H9 (cell line): ENCODE measurements at regions not wholly inside any gene's neighbourhood (a gene's known extent, or its start where the extent isn't known, plus 50 kb on each side); places are given as distances from the start of the nearest gene placed in this dataset.

Source experiments
- DNase-seq: peaks from one replicate; pipeline ENCODE4 v3.0.0-alpha.2; 2017
- H2AFZ ChIP-seq: one replicate; pipeline ENCODE4 v1.6.1; 2013; ENCODE audit warnings: mild to moderate bottlenecking, low read length, control low read depth, moderate library complexity
- H2AK5ac ChIP-seq: 2 replicates; pipeline ENCODE4 v1.6.1; 2013; ENCODE audit warnings: low read length, control low read depth, mixed read lengths; ENCODE audit not compliant: insufficient read length
- H2BK120ac ChIP-seq: one replicate; pipeline ENCODE4 v1.6.1; 2013; ENCODE audit warnings: low read depth, mild to moderate bottlenecking, low read length, control low read depth, inconsistent platforms; ENCODE audit not compliant: poor library complexity, severe bottlenecking
- H2BK12ac ChIP-seq: 2 replicates; pipeline ENCODE4 v1.6.1; 2013; ENCODE audit warnings: low read length, control low read depth, mixed read lengths, low read depth; ENCODE audit not compliant: insufficient read length
- H2BK15ac ChIP-seq: 2 replicates; pipeline ENCODE4 v1.6.1; 2013; ENCODE audit warnings: low read depth, low read length, control low read depth
- H2BK20ac ChIP-seq: one replicate; pipeline ENCODE4 v1.6.1; 2013; ENCODE audit warnings: low read depth, mild to moderate bottlenecking, low read length, control low read depth, inconsistent platforms; ENCODE audit not compliant: poor library complexity, severe bottlenecking
- H2BK5ac ChIP-seq: 2 replicates; pipeline ENCODE4 v1.6.1; 2013; ENCODE audit warnings: low read length, control low read depth, mixed read lengths; ENCODE audit not compliant: insufficient read length
- H3K14ac ChIP-seq: 2 replicates; pipeline ENCODE4 v1.6.1; 2013; ENCODE audit warnings: low read length, control low read depth; ENCODE audit not compliant: insufficient read depth
- H3K18ac ChIP-seq: 2 replicates; pipeline ENCODE4 v1.6.1; 2013; ENCODE audit warnings: low read depth, mild to moderate bottlenecking, mixed read lengths, low read length, control low read depth; ENCODE audit not compliant: insufficient read length
- H3K23ac ChIP-seq: 2 replicates; pipeline ENCODE4 v1.6.1; 2013; ENCODE audit warnings: low read length, control low read depth, mixed read lengths, low read depth; ENCODE audit not compliant: insufficient read length
- H3K23me2 ChIP-seq: 2 replicates; pipeline ENCODE4 v1.6.1; 2013; ENCODE audit warnings: low read depth, mild to moderate bottlenecking, mixed read lengths, low read length, control low read depth; ENCODE audit not compliant: insufficient read length, poor library complexity, severe bottlenecking
- H3K27ac ChIP-seq: 2 replicates; pipeline ENCODE4 v1.5.1; 2013; ENCODE audit warnings: low read length, control low read depth, mixed read lengths, low read depth; ENCODE audit not compliant: insufficient read length
- H3K27me3 ChIP-seq: 2 replicates; pipeline ENCODE4 v1.6.1; 2013; ENCODE audit warnings: low read length, control low read depth, inconsistent platforms; ENCODE audit not compliant: insufficient read depth
- H3K4ac ChIP-seq: 2 replicates; pipeline ENCODE4 v1.6.1; 2013; ENCODE audit warnings: low read depth, mild to moderate bottlenecking, control low read depth, inconsistent platforms, low read length, moderate library complexity
- H3K4me1 ChIP-seq: 2 replicates; pipeline ENCODE4 v1.6.1; 2013; ENCODE audit warnings: low read length, control low read depth, inconsistent platforms; ENCODE audit not compliant: insufficient read depth
- H3K4me2 ChIP-seq: 2 replicates; pipeline ENCODE4 v1.6.1; 2013; ENCODE audit warnings: low read length, control low read depth, mixed read lengths; ENCODE audit not compliant: insufficient read length, insufficient read depth
- H3K56ac ChIP-seq: 2 replicates; pipeline ENCODE4 v1.6.1; 2013; ENCODE audit warnings: low read depth, mild to moderate bottlenecking, mixed read lengths, low read length, control low read depth; ENCODE audit not compliant: insufficient read length
- H3K79me1 ChIP-seq: 2 replicates; pipeline ENCODE4 v1.6.1; 2013; ENCODE audit warnings: low read depth, mild to moderate bottlenecking, moderate library complexity, low read length, control low read depth, inconsistent platforms; ENCODE audit not compliant: insufficient read depth, poor library complexity, severe bottlenecking
- H3K79me2 ChIP-seq: 2 replicates; pipeline ENCODE4 v1.6.1; 2013; ENCODE audit warnings: low read length, control low read depth, inconsistent platforms; ENCODE audit not compliant: insufficient read depth
- H3K9ac ChIP-seq: 2 replicates; pipeline ENCODE4 v1.6.1; 2013; ENCODE audit warnings: low read length, control low read depth, mixed read lengths; ENCODE audit not compliant: insufficient read length; ENCODE audit errors: extremely low read depth
- H3K9me3 ChIP-seq: one replicate; pipeline ENCODE4 v1.6.1; 2013; ENCODE audit warnings: low read depth, low read length, inconsistent platforms; ENCODE audit not compliant: control insufficient read depth
- H3T11ph ChIP-seq: one replicate; pipeline ENCODE4 v1.6.1; 2013; ENCODE audit warnings: mild to moderate bottlenecking, low read length, control low read depth, inconsistent platforms
- H4K20me1 ChIP-seq: one replicate; pipeline ENCODE4 v1.6.1; 2013; ENCODE audit not compliant: control insufficient read depth, insufficient read length, insufficient read depth
- H4K5ac ChIP-seq: 2 replicates; pipeline ENCODE4 v1.6.1; 2013; ENCODE audit warnings: low read depth, mild to moderate bottlenecking, mixed read lengths, low read length, control low read depth; ENCODE audit not compliant: insufficient read length
- H4K8ac ChIP-seq: replicated peaks from 2 replicates; pipeline ENCODE4 v1.6.1; 2013; ENCODE audit warnings: low read length, control low read depth, mixed read lengths, low read depth; ENCODE audit not compliant: insufficient read length
- H4K91ac ChIP-seq: 2 replicates; pipeline ENCODE4 v1.6.1; 2013; ENCODE audit warnings: low read depth, mild to moderate bottlenecking, moderate library complexity, mixed read lengths, low read length, control low read depth; ENCODE audit not compliant: insufficient read length
- H3K27ac Mint-ChIP-seq, 3 experiments: 2 replicates in 2 of 3; 3 replicates in 1 of 3; pipeline ENCODE4 v1.8.0; 2020 to 2021; ENCODE audit warnings: mixed read lengths in 3 of 3, mild to moderate bottlenecking in 1 of 3, moderate library complexity in 1 of 3
- H3K27me3 Mint-ChIP-seq: 2 replicates; pipeline ENCODE4 v1.8.0; 2021; ENCODE audit warnings: low read depth, mild to moderate bottlenecking, moderate library complexity, mixed read lengths
- H3K36me3 Mint-ChIP-seq, 3 experiments: 2 replicates in 2 of 3; 3 replicates in 1 of 3; pipeline ENCODE4 v1.8.0; 2020 to 2021; ENCODE audit warnings: low read depth in 3 of 3, mixed read lengths in 3 of 3; ENCODE audit not compliant: insufficient read depth in 1 of 3
- H3K4me1 Mint-ChIP-seq, 2 experiments: 2 replicates each; pipeline ENCODE4 v1.8.0; 2020; ENCODE audit warnings: mixed read lengths in 2 of 2
- H3K4me3 Mint-ChIP-seq, 2 experiments: 2 replicates in 1 of 2; 3 replicates in 1 of 2; pipeline ENCODE4 v1.8.0; 2020 to 2021; ENCODE audit warnings: mild to moderate bottlenecking in 2 of 2, mixed read lengths in 2 of 2, moderate library complexity in 1 of 2
- H3K9me3 Mint-ChIP-seq, 2 experiments: 2 replicates in 1 of 2; 3 replicates in 1 of 2; pipeline ENCODE4 v1.8.0; 2020; ENCODE audit warnings: mild to moderate bottlenecking in 2 of 2, mixed read lengths in 2 of 2, moderate library complexity in 1 of 2
- CTCF ChIP-seq: fragments of 200-600 bp; sonication (generic); conservative IDR thresholded peaks from 3 replicates; pipeline ENCODE4 v1.8.0; 2021; ENCODE audit warnings: antibody characterized with exemption, mild to moderate bottlenecking
- WGBS: extraction: QIAGEN DNeasy Blood & Tissue Kit; methylation state at CpG from one replicate; pipeline ENCODE4 v1.1.7; 2013; ENCODE audit warnings: missing lambda C conversion rate, low lambda C conversion rate, mixed read lengths; ENCODE audit not compliant: insufficient read length; ENCODE audit errors: extremely low coverage; 5-methylcytosine and 5-hydroxymethylcytosine counted together

- Histone ChIP-seq H3K56ac (no peak overlapping the region), H3K23ac (no peak overlapping the region), H2BK5ac (no peak overlapping the region), H3K23me2 (no peaks in the 10 kb centered on the region), H3K18ac (no peak overlapping the region), H2BK15ac (no peak overlapping the region), H3K9me3 (no peaks in the 10 kb centered on the region), H4K91ac (no peak overlapping the region), H2BK12ac (no peak overlapping the region), H4K20me1 (no peaks in the 10 kb centered on the region), H3K4ac (no peak overlapping the region), H3T11ph (no peak overlapping the region), H2BK20ac (no peak overlapping the region), H4K5ac (no peak overlapping the region), H2AFZ (no peak overlapping the region), H3K27me3 (no peaks in the 10 kb centered on the region), H3K79me2 (no peaks in the 10 kb centered on the region), H3K4me1 (no peaks in the 10 kb centered on the region), H3K4me2 (no peak overlapping the region), H3K14ac (no peak overlapping the region), H3K79me1 (no peaks in the 10 kb centered on the region), H3K9ac (no peak overlapping the region), H2AK5ac (no peak overlapping the region), H4K8ac (no peak overlapping the region), H3K27ac (no peak overlapping the region), H2BK120ac (no peak overlapping the region)
- Mint-ChIP-seq H3K4me3 (no peak overlapping the region), H3K36me3 (no peaks in the 10 kb centered on the region; a peak in 1 of 7 replicates), H3K4me1 (0 out of 4 replicates have a peak, but pooled peaks cover 0 to 2% of the 10 kb centered on the region in 2 experiments), H3K9me3 (no peaks in the 10 kb centered on the region), H3K27me3 (no peaks in the 10 kb centered on the region), H3K27ac (no peak overlapping the region)
- DNase-seq, result no peak
- TF ChIP-seq CTCF, result no peak
- no CpG with 5 or more reads among the region's 4 CpGs for WGBS
These were observed 1012.7 kb downstream of the TDRD15 start for GRCh38 chr2:22136446-22136845.
